Caco-2 (cell line): ENCODE measurements at regions not wholly inside any gene's neighbourhood (a gene's known extent, or its start where the extent isn't known, plus 50 kb on each side); places are given as distances from the start of the nearest gene placed in this dataset.

Source experiments
- BruUV-seq: library from RNA; stranded (reverse); fragments of 400-500 nt; replicated peaks from 2 replicates; lab custom pipeline; 2021; lab: Mats Ljungman, UMichigan
- CTCF ChIA-PET: fragments of 300-600 bp; sonication (Branson Sonifier 250); formaldehyde crosslinking; loops from one replicate; lab custom pipeline; 2022; ENCODE audit warnings: antibody characterized with exemption; lab: Charles Lee
- POLR2A ChIA-PET: fragments of 300-600 bp; sonication (Branson Sonifier 250); formaldehyde crosslinking; loops from one replicate; lab custom pipeline; 2022; ENCODE audit warnings: antibody characterized with exemption; lab: Charles Lee
- DNase-seq, 2 experiments: peaks; one replicate each; pipeline versions ENCODE4 v3.0.0 to v3.0.0-alpha.2; 2020 to 2022
- H3K27me3 ChIP-seq: replicated peaks from 2 replicates; pipeline ENCODE4 v1.6.0; 2011; ENCODE audit warnings: low read length; ENCODE audit not compliant: control insufficient read depth, insufficient read depth
- H3K36me3 ChIP-seq: 2 replicates; pipeline ENCODE4 v1.5.1; 2011; ENCODE audit warnings: low read length; ENCODE audit not compliant: control insufficient read depth, insufficient read depth
- H3K4me1 ChIP-seq: fragments of 250-450 bp; sonication (Bioruptor Pico); 2 replicates; pipeline ENCODE4 v1.5.1; 2020; ENCODE audit warnings: mild to moderate bottlenecking
- H3K4me3 ChIP-seq: 2 replicates; pipeline ENCODE4 v1.5.1; 2011; ENCODE audit warnings: low read depth, mild to moderate bottlenecking, control low read depth, low read length
- H3K9me3 ChIP-seq: fragments of 250-450 bp; sonication (Bioruptor Pico); 2 replicates; pipeline ENCODE4 v1.5.1; 2020; ENCODE audit warnings: mild to moderate bottlenecking, moderate library complexity
- H3K27ac Mint-ChIP-seq: one replicate; pipeline ENCODE4 v1.8.0; 2022; ENCODE audit warnings: mixed read lengths; ENCODE audit not compliant: unreplicated experiment
- H3K27me3 Mint-ChIP-seq: one replicate; pipeline ENCODE4 v1.8.0; 2022; ENCODE audit warnings: mixed read lengths; ENCODE audit not compliant: insufficient read depth, unreplicated experiment
- H3K36me3 Mint-ChIP-seq: one replicate; pipeline ENCODE4 v1.8.0; 2022; ENCODE audit warnings: mild to moderate bottlenecking, mixed read lengths; ENCODE audit not compliant: insufficient read depth, unreplicated experiment
- H3K4me1 Mint-ChIP-seq: one replicate; pipeline ENCODE4 v1.8.0; 2022; ENCODE audit warnings: low read depth, mixed read lengths; ENCODE audit not compliant: unreplicated experiment
- H3K4me3 Mint-ChIP-seq: one replicate; pipeline ENCODE4 v1.8.0; 2022; ENCODE audit warnings: mild to moderate bottlenecking, moderate library complexity, mixed read lengths; ENCODE audit not compliant: unreplicated experiment
- H3K9me3 Mint-ChIP-seq: one replicate; pipeline ENCODE4 v1.8.0; 2022; ENCODE audit warnings: mixed read lengths; ENCODE audit not compliant: unreplicated experiment
- intact Hi-C: fragments of 100-400 bp; cut with micrococcal nuclease; formaldehyde crosslinking; loops from one replicate; pipeline ENCODE4 v1.10.0; 2022; ENCODE audit not compliant: unreplicated experiment
- TF ChIP-seq, protein P1 (sequence below), 2 experiments: fragments of 200-600 bp in 1 of 2; IDR thresholded peaks; 1 replicate in 1 of 2; 2 replicates in 1 of 2; pipeline versions ENCODE4 v1.5.1 to v1.8.0; 2011 to 2022; ENCODE audit warnings: antibody characterized with exemption in 1 of 2, control low read depth in 1 of 2, inconsistent platforms in 1 of 2, low read depth in 1 of 2, low read length in 1 of 2, mild to moderate bottlenecking in 1 of 2, moderate library complexity in 1 of 2; ENCODE audit not compliant: insufficient read depth in 1 of 2, severe bottlenecking in 1 of 2, unreplicated experiment in 1 of 2

DNA sequence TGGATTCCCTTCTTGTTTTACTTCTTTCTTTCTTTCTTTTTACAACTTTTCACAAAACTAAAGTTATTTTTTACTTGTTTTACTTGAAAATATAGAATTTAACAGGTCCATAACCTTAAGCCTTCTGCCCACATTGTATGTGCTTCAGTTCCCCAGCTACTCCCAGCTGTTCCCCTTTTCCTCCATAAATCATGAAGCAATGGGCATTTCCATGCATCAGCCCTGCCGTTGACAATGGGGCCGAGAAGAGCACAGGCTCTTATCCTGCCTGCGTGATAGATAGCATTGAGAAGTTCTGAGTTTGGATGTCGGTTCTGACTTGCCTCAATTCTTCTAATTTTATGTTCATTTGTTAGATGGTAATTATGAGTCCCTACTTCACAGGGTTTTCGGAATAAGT is 583.8 kb downstream of the CDH26 start:
- Histone ChIP-seq H3K27me3 (no peaks in the 10 kb centered on the region; the same call in 1 of the 2 replicates), H3K4me3 (no peak overlapping the region), H3K36me3 (no peaks in the 10 kb centered on the region), H3K9me3 (no peaks in the 10 kb centered on the region), H3K4me1 (no peaks in the 10 kb centered on the region)
- intact Hi-C loops: no loop called here
- Mint-ChIP-seq H3K4me1 (no peaks in the 10 kb centered on the region), H3K36me3 (no peaks in the 10 kb centered on the region), H3K9me3 (peaks cover 7% of the 10 kb centered on the region), H3K27me3 (no peaks in the 10 kb centered on the region), H3K4me3 (no peak overlapping the region), H3K27ac (no peak overlapping the region)
- POLR2A ChIA-PET: no interaction called here
- TF ChIP-seq, protein P1, sequence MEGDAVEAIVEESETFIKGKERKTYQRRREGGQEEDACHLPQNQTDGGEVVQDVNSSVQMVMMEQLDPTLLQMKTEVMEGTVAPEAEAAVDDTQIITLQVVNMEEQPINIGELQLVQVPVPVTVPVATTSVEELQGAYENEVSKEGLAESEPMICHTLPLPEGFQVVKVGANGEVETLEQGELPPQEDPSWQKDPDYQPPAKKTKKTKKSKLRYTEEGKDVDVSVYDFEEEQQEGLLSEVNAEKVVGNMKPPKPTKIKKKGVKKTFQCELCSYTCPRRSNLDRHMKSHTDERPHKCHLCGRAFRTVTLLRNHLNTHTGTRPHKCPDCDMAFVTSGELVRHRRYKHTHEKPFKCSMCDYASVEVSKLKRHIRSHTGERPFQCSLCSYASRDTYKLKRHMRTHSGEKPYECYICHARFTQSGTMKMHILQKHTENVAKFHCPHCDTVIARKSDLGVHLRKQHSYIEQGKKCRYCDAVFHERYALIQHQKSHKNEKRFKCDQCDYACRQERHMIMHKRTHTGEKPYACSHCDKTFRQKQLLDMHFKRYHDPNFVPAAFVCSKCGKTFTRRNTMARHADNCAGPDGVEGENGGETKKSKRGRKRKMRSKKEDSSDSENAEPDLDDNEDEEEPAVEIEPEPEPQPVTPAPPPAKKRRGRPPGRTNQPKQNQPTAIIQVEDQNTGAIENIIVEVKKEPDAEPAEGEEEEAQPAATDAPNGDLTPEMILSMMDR (IDR thresholded peaks at IDR 0.05; ENCODE audit: insufficient read depth in 1 of 2, low read depth in 1 of 2, low read length in 1 of 2, severe bottlenecking in 1 of 2, unreplicated experiment in 1 of 2): no peak
- DNase-seq: no peak
- BruUV-seq: no TSS peak
- CTCF ChIA-PET: no interaction called here

DNA sequence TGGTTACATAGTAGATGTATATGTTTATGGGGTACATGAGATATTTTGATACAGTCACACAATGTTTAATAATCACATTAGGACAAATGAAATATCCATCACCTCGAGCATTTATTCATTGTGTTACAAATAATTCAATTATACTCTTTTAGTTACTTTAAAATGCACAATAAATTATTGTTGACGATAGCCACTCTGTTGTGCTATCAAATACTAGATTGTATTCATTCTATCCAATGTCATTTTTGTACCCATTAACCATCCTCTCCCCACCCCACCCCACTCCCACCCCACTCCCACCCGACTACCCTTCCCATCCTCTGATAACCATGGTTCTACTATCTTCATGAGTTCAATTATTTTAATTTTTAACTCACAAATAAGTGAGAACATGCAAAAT is 585.4 kb downstream of the CDH26 start:
- no peaks in the 10 kb centered on the region for H3K36me3 ChIP-seq
- H3K4me1 ChIP-seq: no peaks in the 10 kb centered on the region
- TF ChIP-seq, protein P1 (IDR thresholded peaks at IDR 0.05; ENCODE audit: insufficient read depth in 1 of 2, low read depth in 1 of 2, low read length in 1 of 2, severe bottlenecking in 1 of 2, unreplicated experiment in 1 of 2): no peak
- H3K4me3 ChIP-seq: no peak overlapping the region
- peaks cover 7% of the 10 kb centered on the region for H3K27me3 Mint-ChIP-seq
- no peak overlapping the region for H3K27ac Mint-ChIP-seq
- H3K27me3 ChIP-seq: no peaks in the 10 kb centered on the region; the same call in 1 of the 2 replicates
- no TSS peak for BruUV-seq
- intact Hi-C loops: no loop called here
- no peaks in the 10 kb centered on the region for H3K4me1 Mint-ChIP-seq
- no peaks in the 10 kb centered on the region for H3K36me3 Mint-ChIP-seq
- H3K9me3 Mint-ChIP-seq: peaks cover 11% of the 10 kb centered on the region
- H3K4me3 Mint-ChIP-seq: no peak overlapping the region
- H3K9me3 ChIP-seq: no peaks in the 10 kb centered on the region
- ChIA-PET CTCF (no interaction called here), POLR2A (no interaction called here)
- no peak for DNase-seq

DNA sequence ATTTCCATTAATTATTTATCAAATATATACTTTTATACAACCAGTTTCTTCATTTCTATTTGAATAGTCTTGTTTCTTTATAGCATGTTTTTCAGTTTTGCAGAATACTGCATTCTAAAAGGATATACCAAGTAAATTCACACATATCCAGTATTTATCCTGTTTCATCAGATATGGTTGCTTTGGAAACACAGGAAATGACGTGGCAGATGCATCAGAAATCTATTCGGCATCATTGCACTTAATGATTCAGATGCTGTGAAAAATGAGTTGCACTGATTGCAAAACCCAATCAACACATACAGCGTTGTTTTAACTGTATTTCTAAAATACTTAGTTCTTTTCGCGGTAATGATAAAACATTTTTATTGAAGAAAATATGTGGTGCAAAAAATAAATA is 594.9 kb downstream of the CDH26 start:
- Histone ChIP-seq H3K4me1 (no peaks in the 10 kb centered on the region), H3K36me3 (no peaks in the 10 kb centered on the region), H3K27me3 (no peaks in the 10 kb centered on the region), H3K9me3 (no peaks in the 10 kb centered on the region), H3K4me3 (no peak overlapping the region)
- H3K36me3 Mint-ChIP-seq: no peaks in the 10 kb centered on the region
- ChIA-PET CTCF (no interaction called here), POLR2A (no interaction called here)
- peaks cover 15% of the 10 kb centered on the region for H3K27me3 Mint-ChIP-seq
- intact Hi-C loops: no loop called here
- no TSS peak for BruUV-seq
- H3K9me3 Mint-ChIP-seq: no peaks in the 10 kb centered on the region
- no peak overlapping the region for H3K4me3 Mint-ChIP-seq
- no peak for DNase-seq
- TF ChIP-seq, protein P1 (IDR thresholded peaks at IDR 0.05; ENCODE audit: insufficient read depth in 1 of 2, low read depth in 1 of 2, low read length in 1 of 2, severe bottlenecking in 1 of 2, unreplicated experiment in 1 of 2): no peak
- H3K27ac Mint-ChIP-seq: no peak overlapping the region
- no peaks in the 10 kb centered on the region for H3K4me1 Mint-ChIP-seq
